Activated CD8-positive, alpha-beta T cell treated with anti-CD3 and anti-CD28 coated beads for 36 hours (primary cell): ENCODE measurements at regions not wholly inside any gene's neighbourhood (a gene's known extent, or its start where the extent isn't known, plus 50 kb on each side); places are given as distances from the start of the nearest gene placed in this dataset.

Experiments used
- ATAC-seq: fragments of 200-7000 bp; cut with Tn5 transposase; one replicate; pipeline ENCODE4 v1.10.0; 2021; ENCODE audit warnings: mild to moderate bottlenecking, moderate library complexity
- CTCF ChIA-PET: fragments of 350-600 bp; sonication (Branson Sonifier 250); formaldehyde crosslinking; loops from one replicate; lab custom pipeline; 2021; ENCODE audit warnings: antibody characterized with exemption; lab: Charles Lee
- POLR2A ChIA-PET: fragments of 350-600 bp; sonication (Branson Sonifier 250); formaldehyde crosslinking; loops from one replicate; lab custom pipeline; 2021; ENCODE audit warnings: antibody characterized with exemption; lab: Charles Lee
- DNase-seq: peaks from one replicate; pipeline ENCODE4 v3.0.0-alpha.2; 2020
- H3K27ac Mint-ChIP-seq: one replicate; pipeline ENCODE4 v1.8.0; 2021; ENCODE audit warnings: mild to moderate bottlenecking, mixed read lengths
- H3K27me3 Mint-ChIP-seq: one replicate; pipeline ENCODE4 v1.8.0; 2021; ENCODE audit warnings: mixed read lengths
- H3K36me3 Mint-ChIP-seq: one replicate; pipeline ENCODE4 v1.8.0; 2021; ENCODE audit warnings: low read depth, mixed read lengths
- H3K4me1 Mint-ChIP-seq: one replicate; pipeline ENCODE4 v1.8.0; 2021; ENCODE audit warnings: low read depth, mixed read lengths
- H3K4me3 Mint-ChIP-seq: one replicate; pipeline ENCODE4 v1.8.0; 2021; ENCODE audit warnings: mild to moderate bottlenecking, moderate library complexity, mixed read lengths
- H3K9me3 Mint-ChIP-seq: one replicate; pipeline ENCODE4 v1.8.0; 2021; ENCODE audit warnings: mixed read lengths
- intact Hi-C: fragments of 100-400 bp; cut with micrococcal nuclease; formaldehyde crosslinking; loops from one replicate; pipeline ENCODE4 v1.10.0; 2022
- TF ChIP-seq, protein P1 (sequence below): fragments of 200-600 bp; IDR thresholded peaks from one replicate; pipeline ENCODE4 v1.8.0; 2022; ENCODE audit warnings: antibody characterized with exemption, mild to moderate bottlenecking

GRCh38 chr2:209095432-209095831 lies 328.4 kb upstream of the MAP2 start:
- H3K36me3 Mint-ChIP-seq: no peaks in the 10 kb centered on the region
- TF ChIP-seq, protein P1, sequence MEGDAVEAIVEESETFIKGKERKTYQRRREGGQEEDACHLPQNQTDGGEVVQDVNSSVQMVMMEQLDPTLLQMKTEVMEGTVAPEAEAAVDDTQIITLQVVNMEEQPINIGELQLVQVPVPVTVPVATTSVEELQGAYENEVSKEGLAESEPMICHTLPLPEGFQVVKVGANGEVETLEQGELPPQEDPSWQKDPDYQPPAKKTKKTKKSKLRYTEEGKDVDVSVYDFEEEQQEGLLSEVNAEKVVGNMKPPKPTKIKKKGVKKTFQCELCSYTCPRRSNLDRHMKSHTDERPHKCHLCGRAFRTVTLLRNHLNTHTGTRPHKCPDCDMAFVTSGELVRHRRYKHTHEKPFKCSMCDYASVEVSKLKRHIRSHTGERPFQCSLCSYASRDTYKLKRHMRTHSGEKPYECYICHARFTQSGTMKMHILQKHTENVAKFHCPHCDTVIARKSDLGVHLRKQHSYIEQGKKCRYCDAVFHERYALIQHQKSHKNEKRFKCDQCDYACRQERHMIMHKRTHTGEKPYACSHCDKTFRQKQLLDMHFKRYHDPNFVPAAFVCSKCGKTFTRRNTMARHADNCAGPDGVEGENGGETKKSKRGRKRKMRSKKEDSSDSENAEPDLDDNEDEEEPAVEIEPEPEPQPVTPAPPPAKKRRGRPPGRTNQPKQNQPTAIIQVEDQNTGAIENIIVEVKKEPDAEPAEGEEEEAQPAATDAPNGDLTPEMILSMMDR: no peak

GRCh38 chr2:209097168-209097567 lies 326.7 kb upstream of the MAP2 start:
- TF ChIP-seq, protein P1: no peak
- DNase-seq (no peak), ATAC-seq (no peak)
- peaks cover 3% of the 10 kb centered on the region for H3K27me3 Mint-ChIP-seq
- CTCF ChIA-PET: no interaction called here
- no peaks in the 10 kb centered on the region for H3K36me3 Mint-ChIP-seq
- intact Hi-C loops: no loop called here
- H3K4me1 Mint-ChIP-seq: no peaks in the 10 kb centered on the region
- no peaks in the 10 kb centered on the region for H3K9me3 Mint-ChIP-seq
- H3K4me3 Mint-ChIP-seq: no peak overlapping the region
- POLR2A ChIA-PET: no interaction called here
- H3K27ac Mint-ChIP-seq: no peak overlapping the region

More at GRCh38 chr2:209095432-209095831, 328.4 kb upstream of the MAP2 start:
- Mint-ChIP-seq H3K4me1 (no peaks in the 10 kb centered on the region), H3K27me3 (peaks cover 3% of the 10 kb centered on the region), H3K27ac (no peak overlapping the region), H3K4me3 (no peak overlapping the region), H3K9me3 (no peaks in the 10 kb centered on the region)
- ChIA-PET POLR2A (no interaction called here), CTCF (no interaction called here)
- intact Hi-C loops: no loop called here
- no peak for DNase-seq
- ATAC-seq: no peak

GRCh38 chr2:209102319-209102718 lies 321.5 kb upstream of the MAP2 start:
- H3K9me3 Mint-ChIP-seq: peaks cover 4% of the 10 kb centered on the region
- no peak overlapping the region for H3K27ac Mint-ChIP-seq
- ChIA-PET CTCF (no interaction called here), POLR2A (no interaction called here)
- DNase-seq: no peak
- H3K36me3 Mint-ChIP-seq: no peaks in the 10 kb centered on the region
- TF ChIP-seq, protein P1: no peak
- peaks cover 3% of the 10 kb centered on the region for H3K27me3 Mint-ChIP-seq
- H3K4me3 Mint-ChIP-seq: no peak overlapping the region
- no peak for ATAC-seq
- intact Hi-C loops: no loop called here
- no peaks in the 10 kb centered on the region for H3K4me1 Mint-ChIP-seq

- TF ChIP-seq, protein P1: no peak
- no peak for ATAC-seq
- ChIA-PET POLR2A (no interaction called here), CTCF (no interaction called here)
- Mint-ChIP-seq H3K4me3 (no peak overlapping the region), H3K27me3 (no peaks in the 10 kb centered on the region), H3K36me3 (no peaks in the 10 kb centered on the region), H3K9me3 (peaks cover 5% of the 10 kb centered on the region), H3K4me1 (no peaks in the 10 kb centered on the region), H3K27ac (no peak overlapping the region)
- DNase-seq: no peak
- intact Hi-C loops: no loop called here
These were observed 310.8 kb upstream of the MAP2 start for GRCh38 chr2:209113026-209113425.

GRCh38 chr2:209114588-209115240 lies 309.1 kb upstream of the MAP2 start:
- CTCF ChIA-PET: no interaction called here

More at GRCh38 chr2:209114588-209115240, 309.1 kb upstream of the MAP2 start:
- Mint-ChIP-seq H3K27me3 (no peaks in the 10 kb centered on the region), H3K9me3 (no peaks in the 10 kb centered on the region), H3K4me3 (no peak overlapping the region), H3K36me3 (no peaks in the 10 kb centered on the region), H3K27ac (no peak overlapping the region), H3K4me1 (no peaks in the 10 kb centered on the region)
- TF ChIP-seq, protein P1: no peak
- POLR2A ChIA-PET: no interaction called here
- DNase-seq (no peak), ATAC-seq (no peak)
- intact Hi-C loops: no loop called here
